NCI-H146 treated with DMSO at 0.1 percent for 48 hours (cell line): ENCODE measurements at regions not wholly inside any gene's neighbourhood (a gene's known extent, or its start where the extent isn't known, plus 50 kb on each side); places are given as distances from the start of the nearest gene placed in this dataset.
A peak's percentile ranks its signal among the peaks of the same experiment; 100 is the strongest.
"Not testable (repeated sequence)": the region's sequence is repeated elsewhere in the genome, so short reads cannot be mapped to it uniquely, and the experiment has no call there.

Experiments
- DNase-seq: peaks from one replicate; lab custom pipeline; 2025; ENCODE audit not compliant: unreplicated experiment; lab: John Stamatoyannopoulos, UW

- DNase-seq = no peak
These were observed 1479.2 kb downstream of the SLITRK5 start for GRCh38 chr13:89150362-89150761.

DNA sequence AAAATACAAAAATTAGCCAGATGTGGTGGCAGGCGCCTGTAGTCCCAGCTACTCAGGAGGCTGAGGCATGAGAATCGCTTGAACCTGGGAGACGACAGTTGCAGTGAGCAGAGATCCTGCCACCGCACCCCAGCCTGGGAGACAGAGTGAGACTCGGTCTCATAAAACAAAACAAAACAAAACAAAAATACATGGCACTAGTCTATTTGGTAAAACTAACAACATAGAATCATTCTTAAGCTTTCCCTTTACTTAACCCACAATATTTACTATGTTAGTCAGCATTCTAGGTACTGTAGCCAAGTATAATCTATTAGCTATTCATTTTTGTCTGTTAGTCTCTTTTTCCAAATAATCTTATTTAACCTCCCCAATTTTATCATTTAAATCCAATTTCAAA, 1482.8 kb downstream of the SLITRK5 start:
- no peak for DNase-seq

GRCh38 chr13:89163096-89163495, 1491.9 kb downstream of the SLITRK5 start:
- peak; percentile 95 for DNase-seq

DNA sequence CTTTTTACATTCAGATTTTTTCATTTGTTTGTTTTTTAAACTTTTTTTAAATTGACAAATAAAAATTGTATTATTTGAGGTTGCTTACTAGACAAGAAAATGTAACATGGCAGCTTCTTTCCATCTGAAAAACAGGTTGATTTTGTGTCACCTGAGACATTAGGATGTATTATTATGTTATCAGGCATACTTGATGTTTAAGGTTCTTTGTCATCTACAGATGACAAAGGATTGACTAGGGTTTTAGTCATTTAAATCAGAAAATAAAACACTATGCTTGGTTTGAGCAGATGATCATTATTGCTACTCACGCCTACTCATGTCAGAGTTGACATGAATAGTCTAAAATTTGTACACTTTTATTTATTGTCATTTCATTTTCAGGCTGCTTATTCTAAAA, 1494.5 kb downstream of the SLITRK5 start:
- DNase-seq = no peak

- DNase-seq = no peak
These were observed 1498.8 kb downstream of the SLITRK5 start for GRCh38 chr13:89169951-89170350.

GRCh38 chr13:89181041-89181440, 1509.9 kb downstream of the SLITRK5 start:
- no peak for DNase-seq

GRCh38 chr13:89199138-89199537, 1528.0 kb downstream of the SLITRK5 start:
- peak; percentile 34 for DNase-seq

DNA sequence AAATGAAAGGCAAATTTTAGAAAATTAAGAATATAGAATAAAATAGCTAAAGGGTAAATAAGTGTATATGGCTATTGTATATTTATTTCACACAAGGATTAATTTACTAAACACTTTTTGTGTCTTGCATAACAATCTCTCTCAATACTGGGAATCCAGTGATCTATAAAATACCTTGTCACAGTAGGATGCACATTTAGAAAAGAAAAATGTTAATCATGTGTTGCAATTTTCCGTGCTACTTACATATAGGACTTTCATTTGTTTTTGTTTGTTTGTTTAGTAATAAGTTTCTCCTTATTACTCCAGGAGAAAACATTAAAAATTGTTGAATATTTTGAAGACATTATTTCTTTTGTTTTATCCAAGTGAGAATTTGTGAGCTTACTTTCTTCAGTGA, 1533.3 kb downstream of the SLITRK5 start:
- DNase-seq = no peak

- DNase-seq = no peak
These were observed 1534.8 kb downstream of the SLITRK5 start for GRCh38 chr13:89205856-89206520.

DNA sequence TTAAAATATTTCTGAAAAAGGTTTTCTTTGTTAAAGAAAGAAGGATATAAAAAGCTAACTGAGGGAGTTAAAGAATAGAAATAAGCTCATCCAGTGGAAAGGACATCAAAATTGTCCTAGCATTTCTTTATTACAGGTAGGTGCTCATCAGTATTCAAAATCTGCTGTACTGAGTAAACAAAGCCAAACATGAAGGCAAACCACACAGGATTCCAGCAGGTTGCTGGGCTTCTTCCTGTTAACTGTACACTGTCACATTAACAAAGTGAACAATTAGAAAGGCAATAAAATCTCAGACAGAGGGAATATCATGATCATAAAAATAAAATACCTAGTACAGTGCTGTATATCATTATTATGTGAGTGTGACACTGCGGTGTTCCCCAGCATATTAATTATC, 1541.0 kb downstream of the SLITRK5 start:
- no peak for DNase-seq

GRCh38 chr13:89214185-89214584, 1543.0 kb downstream of the SLITRK5 start:
- no peak for DNase-seq

DNA sequence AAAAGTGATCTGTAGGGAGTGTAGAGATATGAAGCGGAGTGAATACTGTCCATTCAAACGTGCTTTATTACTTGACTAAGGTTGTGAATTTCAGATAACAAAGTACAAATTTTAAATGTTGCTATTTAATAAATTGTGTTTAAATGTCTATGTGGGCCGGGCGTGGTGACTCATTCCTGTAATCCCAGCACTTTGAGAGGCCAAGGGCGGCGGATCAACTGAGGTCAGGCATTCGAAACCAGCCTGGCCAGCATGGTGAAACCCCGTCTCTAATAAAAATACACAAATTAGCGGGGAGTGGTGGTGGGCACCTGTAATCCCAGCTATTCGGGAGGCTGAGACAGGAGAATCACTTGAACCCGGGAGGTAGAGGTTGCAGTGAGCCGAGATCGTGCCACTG, 1544.1 kb downstream of the SLITRK5 start:
- not testable (repeated sequence) for DNase-seq

DNA sequence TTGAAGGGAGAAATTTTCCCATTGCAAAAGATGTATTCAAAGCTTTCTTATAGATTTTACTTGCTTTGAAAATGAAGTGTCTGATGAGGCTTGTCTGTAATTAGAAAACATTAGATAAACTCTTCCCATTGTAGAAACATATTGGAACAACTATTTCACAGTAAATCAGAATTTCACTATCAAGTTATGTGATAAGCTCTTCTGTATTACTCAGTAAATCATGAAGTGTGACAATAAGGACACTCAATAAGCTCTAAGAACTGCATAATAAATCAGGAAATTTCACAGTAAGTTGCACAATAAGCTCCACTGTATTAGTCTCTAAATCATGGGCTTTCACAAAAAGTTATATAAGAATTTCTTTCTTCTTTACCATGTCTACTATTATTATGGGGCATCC, 1546.6 kb downstream of the SLITRK5 start:
- DNase-seq = no peak

DNA sequence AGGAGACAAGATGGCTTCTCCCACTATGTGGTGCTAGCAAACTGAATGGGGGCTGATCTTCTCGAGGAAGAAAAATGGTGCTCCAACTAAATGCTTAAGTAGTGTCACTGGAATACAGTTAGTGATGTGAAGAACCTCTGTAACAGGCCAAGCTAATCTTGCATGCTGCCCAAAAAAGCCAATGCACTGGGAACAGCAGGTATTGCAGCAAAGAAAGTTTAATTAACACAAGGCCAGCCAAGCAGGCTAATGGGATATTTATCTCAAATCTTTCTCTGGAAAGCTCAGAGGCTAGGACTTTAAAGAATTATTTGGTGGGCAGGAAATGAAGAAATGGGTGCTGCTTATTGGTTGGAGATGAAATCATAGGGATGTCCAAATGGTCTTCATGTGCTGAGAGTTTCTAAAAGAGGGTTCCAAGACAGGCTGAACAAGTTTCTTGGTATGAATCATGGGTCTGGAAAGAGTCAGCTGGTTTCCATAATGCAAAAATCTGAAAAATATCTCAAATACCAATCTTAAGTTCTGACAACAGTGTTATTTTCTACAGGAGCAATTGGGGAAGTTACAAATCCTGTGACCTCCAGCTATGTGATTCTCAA, 1550.5 kb downstream of the SLITRK5 start:
- no peak for DNase-seq

DNA sequence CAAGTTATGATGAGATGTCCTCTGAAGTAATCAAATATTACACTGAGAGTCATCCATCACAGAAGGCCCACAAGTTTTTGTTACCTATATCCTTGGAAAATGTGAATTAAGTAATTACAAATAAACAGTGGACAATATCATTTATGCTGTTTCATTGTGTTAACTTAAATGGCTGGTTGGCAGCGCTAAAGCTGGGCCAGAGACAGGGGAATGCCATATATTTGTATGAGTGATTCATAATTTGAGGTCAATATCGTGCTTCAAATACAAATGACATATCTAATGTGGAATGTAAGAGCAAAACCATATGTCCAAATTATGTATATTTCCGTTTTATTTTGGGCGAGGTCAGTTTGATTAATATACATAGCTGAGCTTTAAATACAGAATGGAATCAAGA, 1556.2 kb downstream of the SLITRK5 start:
- DNase-seq = no peak

DNA sequence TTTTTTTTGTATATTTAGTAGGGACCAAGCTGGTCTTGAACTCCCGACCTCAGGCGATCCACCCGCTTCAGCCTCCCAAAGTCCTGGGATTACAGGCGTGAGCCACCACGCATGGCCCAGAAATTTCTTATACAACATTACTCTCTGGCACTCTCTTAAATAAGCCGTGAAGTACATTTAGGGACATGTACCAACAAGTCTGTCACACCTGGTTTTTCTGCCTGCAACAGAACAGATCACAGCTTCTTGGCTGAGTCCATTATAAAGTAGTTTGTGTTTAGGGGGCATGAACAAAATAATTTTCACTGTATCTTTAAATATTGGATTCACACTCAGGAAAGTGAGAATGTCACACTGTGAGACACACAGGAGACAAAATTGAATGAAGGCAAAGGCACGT, 1567.3 kb downstream of the SLITRK5 start:
- no peak for DNase-seq

- DNase-seq = no peak
These were observed 1568.4 kb downstream of the SLITRK5 start for GRCh38 chr13:89239361-89240127.

DNA sequence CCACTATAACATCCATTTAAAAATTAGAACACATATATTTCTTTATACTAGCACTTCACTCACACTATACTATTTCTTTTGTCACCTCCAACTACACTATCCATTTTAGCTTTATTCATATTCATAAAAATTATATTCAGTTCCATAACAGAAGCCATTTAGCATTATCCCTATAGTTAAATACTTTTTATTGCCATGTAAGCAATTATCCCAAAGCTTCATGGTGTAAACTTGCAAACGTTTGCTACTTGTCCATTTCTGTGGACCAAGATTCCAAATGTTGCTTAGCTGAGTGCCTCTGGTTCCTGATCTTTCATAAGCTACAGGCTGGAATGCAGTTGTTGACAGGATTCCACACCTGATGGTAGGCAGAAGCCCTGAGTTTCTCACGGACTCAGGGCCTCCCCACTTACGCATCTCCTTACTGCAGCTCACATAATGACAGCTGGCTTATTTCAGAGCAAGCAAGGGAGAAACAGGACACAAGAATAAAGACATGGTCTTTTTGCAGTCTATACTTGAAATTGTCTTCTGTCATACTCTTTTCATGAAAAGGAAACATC, 1584.8 kb downstream of the SLITRK5 start:
- DNase-seq = no peak

- DNase-seq = no peak
These were observed 1596.6 kb downstream of the SLITRK5 start for GRCh38 chr13:89267734-89268133.

- no peak for DNase-seq
These were observed 1598.6 kb downstream of the SLITRK5 start for GRCh38 chr13:89269737-89270136.

GRCh38 chr13:89270736-89271135, 1599.6 kb downstream of the SLITRK5 start:
- DNase-seq = no peak

GRCh38 chr13:89279374-89279773, 1608.2 kb downstream of the SLITRK5 start:
- no peak for DNase-seq
